ENCODE measurements at regions not wholly inside any gene's neighbourhood (a gene's known extent, or its start where the extent isn't known, plus 50 kb on each side); places are given as distances from the start of the nearest gene placed in this dataset.

GRCh38 chr6:142700671-142701312 is 244.2 kb downstream of the HIVEP2 start (continued):
- TF ChIP-seq, protein P1, sequence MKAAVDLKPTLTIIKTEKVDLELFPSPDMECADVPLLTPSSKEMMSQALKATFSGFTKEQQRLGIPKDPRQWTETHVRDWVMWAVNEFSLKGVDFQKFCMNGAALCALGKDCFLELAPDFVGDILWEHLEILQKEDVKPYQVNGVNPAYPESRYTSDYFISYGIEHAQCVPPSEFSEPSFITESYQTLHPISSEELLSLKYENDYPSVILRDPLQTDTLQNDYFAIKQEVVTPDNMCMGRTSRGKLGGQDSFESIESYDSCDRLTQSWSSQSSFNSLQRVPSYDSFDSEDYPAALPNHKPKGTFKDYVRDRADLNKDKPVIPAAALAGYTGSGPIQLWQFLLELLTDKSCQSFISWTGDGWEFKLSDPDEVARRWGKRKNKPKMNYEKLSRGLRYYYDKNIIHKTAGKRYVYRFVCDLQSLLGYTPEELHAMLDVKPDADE (IDR thresholded peaks at IDR 0.05) = no peak
- no peak for TF ChIP-seq JUNB (IDR thresholded peaks at IDR 0.05; ENCODE audit: unreplicated experiment)
- no peak for TF ChIP-seq NANOG (IDR thresholded peaks at IDR 0.05; ENCODE audit: borderline replicate concordance)
- TF ChIP-seq STAT1 (IDR thresholded peaks at IDR 0.05; ENCODE audit: unreplicated experiment) = no peak
- no peak for TF ChIP-seq ZNF331 (CRISPR knock-in tag; IDR thresholded peaks at IDR 0.05; ENCODE audit: low read depth)
